Body of pancreas (tissue), 4 donors: ENCODE measurements at regions not wholly inside any gene's neighbourhood (a gene's known extent, or its start where the extent isn't known, plus 50 kb on each side); places are given as distances from the start of the nearest gene placed in this dataset.

ENCODE experiments used
- POLR2A ChIP-seq, 3 donors: fragments of 450-650 bp; IDR thresholded peaks; one replicate each; pipeline ENCODE4 v1.6.1; 2016; ENCODE audit warnings: antibody characterized with exemption in 3 of 3, mild to moderate bottlenecking in 2 of 3
- TF ChIP-seq, protein P1 (sequence below), 7 experiments: fragments of 450-650 bp in 4 of 7; fragments of 200-600 bp in 3 of 7; sonication (generic) in 3 of 7; IDR thresholded peaks; one replicate each; pipeline ENCODE4 v1.5.1; 2016 to 2019; ENCODE audit warnings: antibody characterized with exemption in 7 of 7

DNA sequence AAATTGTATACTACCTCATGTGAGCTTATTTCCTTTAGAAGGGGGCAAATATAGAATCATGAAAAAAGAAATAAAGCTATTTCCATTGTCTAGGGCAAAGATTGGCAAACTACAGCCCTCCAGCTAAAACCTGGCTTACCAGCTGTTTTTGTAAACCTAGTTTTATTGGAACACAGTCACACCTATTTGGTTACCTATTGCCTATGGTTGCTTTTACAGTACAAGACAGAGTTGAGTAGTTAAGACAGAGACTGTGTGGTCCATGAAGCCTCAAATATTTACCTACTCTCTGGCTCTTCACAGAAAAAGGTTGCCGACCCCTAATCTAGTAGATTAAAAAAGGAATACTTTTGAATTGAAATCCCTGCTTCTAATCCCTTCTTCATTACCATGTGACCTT is 88.8 kb upstream of the ENPP6 start:
- TF ChIP-seq, protein P1, sequence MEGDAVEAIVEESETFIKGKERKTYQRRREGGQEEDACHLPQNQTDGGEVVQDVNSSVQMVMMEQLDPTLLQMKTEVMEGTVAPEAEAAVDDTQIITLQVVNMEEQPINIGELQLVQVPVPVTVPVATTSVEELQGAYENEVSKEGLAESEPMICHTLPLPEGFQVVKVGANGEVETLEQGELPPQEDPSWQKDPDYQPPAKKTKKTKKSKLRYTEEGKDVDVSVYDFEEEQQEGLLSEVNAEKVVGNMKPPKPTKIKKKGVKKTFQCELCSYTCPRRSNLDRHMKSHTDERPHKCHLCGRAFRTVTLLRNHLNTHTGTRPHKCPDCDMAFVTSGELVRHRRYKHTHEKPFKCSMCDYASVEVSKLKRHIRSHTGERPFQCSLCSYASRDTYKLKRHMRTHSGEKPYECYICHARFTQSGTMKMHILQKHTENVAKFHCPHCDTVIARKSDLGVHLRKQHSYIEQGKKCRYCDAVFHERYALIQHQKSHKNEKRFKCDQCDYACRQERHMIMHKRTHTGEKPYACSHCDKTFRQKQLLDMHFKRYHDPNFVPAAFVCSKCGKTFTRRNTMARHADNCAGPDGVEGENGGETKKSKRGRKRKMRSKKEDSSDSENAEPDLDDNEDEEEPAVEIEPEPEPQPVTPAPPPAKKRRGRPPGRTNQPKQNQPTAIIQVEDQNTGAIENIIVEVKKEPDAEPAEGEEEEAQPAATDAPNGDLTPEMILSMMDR (IDR thresholded peaks at IDR 0.05), result no peak
- TF ChIP-seq POLR2A (IDR thresholded peaks at IDR 0.05), result no peak
